ENCODE measurements at regions not wholly inside any gene's neighbourhood (a gene's known extent, or its start where the extent isn't known, plus 50 kb on each side); places are given as distances from the start of the nearest gene placed in this dataset.

DNA sequence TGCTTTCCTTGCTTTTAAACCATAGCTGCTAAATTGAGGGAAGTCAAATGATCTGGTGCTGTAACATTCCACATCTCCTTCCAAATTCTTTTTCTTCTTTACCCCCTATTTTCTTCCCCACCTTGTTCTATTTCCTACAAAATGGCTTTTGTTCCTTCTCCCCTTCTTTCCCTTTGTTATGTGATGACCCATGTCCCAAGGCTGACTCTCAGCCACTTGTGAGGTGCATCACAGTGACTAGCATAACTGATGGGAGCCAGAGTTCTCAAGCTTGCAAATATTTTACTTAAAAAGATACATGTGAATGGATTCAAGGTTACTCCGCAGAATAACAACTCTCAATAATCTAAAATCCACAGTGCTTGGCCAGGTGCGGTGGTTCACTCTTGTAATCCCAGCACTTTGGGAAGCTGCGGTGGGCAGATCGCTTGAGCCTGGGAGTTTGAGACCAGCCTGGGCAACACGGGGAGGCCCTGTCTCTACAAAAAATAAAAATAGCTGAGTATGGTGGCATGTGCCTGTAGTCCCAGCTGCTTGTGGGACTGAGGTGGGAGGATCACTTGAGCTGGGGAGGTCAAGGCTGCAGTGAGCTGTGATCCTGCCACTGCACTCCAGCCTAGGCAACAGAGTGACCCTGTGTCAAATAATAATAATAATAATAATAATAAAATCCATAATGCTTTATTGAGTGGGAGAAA, 100.1 kb upstream of the CERS6 start:
- H3K9me3 ChIP-seq (ENCODE audit: control insufficient read depth in 2 of 2, low read length in 2 of 2) = no peaks in the 10 kb centered on the region
- H3K27me3 ChIP-seq (ENCODE audit: control insufficient read depth in 1 of 2, insufficient read depth in 2 of 2, low read length in 2 of 2) = no peaks in the 10 kb centered on the region
- no peak overlapping the region for H3K27ac ChIP-seq (ENCODE audit: low read length)
- H3K4me3 ChIP-seq (ENCODE audit: low read length in 2 of 2) = no peak overlapping the region
- H3K4me1 ChIP-seq (ENCODE audit: control insufficient read depth, insufficient read depth, low read length) = no peaks in the 10 kb centered on the region
- no peak overlapping the region for H3K9ac ChIP-seq (ENCODE audit: low read length in 2 of 2)
- H3K36me3 ChIP-seq (ENCODE audit: control insufficient read depth in 2 of 2, insufficient read depth in 2 of 2, low read length in 2 of 2) = no peaks in the 10 kb centered on the region

DNA sequence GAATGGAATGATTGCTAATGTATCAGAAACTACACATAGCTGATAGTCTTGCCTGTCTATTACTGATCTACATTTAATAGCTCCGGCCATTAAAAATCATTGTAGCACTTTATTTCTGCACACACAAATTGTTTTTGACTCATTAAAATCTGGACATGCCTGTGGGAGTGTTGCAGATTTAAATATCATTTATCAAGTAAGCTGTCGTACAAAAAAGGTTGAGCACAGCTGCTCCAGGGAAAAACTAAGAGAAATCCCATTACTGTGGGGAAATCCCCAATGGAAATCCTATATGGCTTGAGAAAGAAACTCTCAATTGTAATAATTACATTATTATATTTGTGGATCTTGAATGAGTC, 99.6 kb upstream of the CERS6 start:
- H3K9me3 ChIP-seq (ENCODE audit: control insufficient read depth in 2 of 2, low read length in 2 of 2) = no peaks in the 10 kb centered on the region
- H3K27me3 ChIP-seq (ENCODE audit: control insufficient read depth in 1 of 2, insufficient read depth in 2 of 2, low read length in 2 of 2) = no peaks in the 10 kb centered on the region
- H3K4me3 ChIP-seq (ENCODE audit: low read length in 2 of 2) = no peak overlapping the region
- H3K27ac ChIP-seq (ENCODE audit: low read length) = no peak overlapping the region
- no peaks in the 10 kb centered on the region for H3K36me3 ChIP-seq (ENCODE audit: control insufficient read depth in 2 of 2, insufficient read depth in 2 of 2, low read length in 2 of 2)
- no peak overlapping the region for H3K9ac ChIP-seq (ENCODE audit: low read length in 2 of 2)
- no peaks in the 10 kb centered on the region for H3K4me1 ChIP-seq (ENCODE audit: control insufficient read depth, insufficient read depth, low read length)

DNA sequence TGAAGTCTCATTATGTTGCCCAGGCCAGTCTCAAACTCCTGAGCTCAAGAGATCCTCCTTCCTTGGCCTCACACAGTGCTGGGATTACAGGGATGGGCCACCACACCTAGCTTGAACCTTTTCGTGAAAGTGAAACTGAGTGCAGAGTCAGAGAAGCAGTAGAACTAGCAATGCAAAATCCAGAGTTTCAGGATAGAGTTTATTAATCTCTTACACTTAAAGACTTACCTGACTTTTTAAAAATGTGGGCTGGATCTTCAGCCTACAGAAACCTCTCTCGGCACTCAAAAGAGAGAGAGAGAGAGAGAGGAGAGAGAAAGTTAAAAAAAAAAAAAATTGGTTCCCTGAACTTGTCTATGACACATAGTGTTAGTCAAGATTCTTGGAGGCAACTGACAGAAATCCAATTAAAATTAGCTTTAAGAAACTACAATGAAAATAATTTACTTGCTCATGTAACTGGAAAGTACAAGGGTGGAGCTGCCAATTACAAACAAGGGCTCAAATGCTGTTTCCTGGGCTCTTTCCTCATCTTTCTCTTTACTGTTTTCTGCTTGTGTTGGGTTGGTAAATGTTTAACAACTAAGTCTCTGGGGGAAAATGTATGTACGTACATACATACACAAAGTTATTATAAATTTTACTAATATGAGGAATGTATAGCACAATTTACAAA, 98.1 kb upstream of the CERS6 start:
- no peaks in the 10 kb centered on the region for H3K36me3 ChIP-seq (ENCODE audit: control insufficient read depth in 2 of 2, insufficient read depth in 2 of 2, low read length in 2 of 2)
- no peak overlapping the region for H3K4me3 ChIP-seq (ENCODE audit: low read length in 2 of 2)
- no peaks in the 10 kb centered on the region for H3K27me3 ChIP-seq (ENCODE audit: control insufficient read depth in 1 of 2, insufficient read depth in 2 of 2, low read length in 2 of 2)
- H3K9ac ChIP-seq (ENCODE audit: low read length in 2 of 2) = no peak overlapping the region
- no peak overlapping the region for H3K27ac ChIP-seq (ENCODE audit: low read length)
- no peaks in the 10 kb centered on the region for H3K9me3 ChIP-seq (ENCODE audit: control insufficient read depth in 2 of 2, low read length in 2 of 2)
- no peaks in the 10 kb centered on the region for H3K4me1 ChIP-seq (ENCODE audit: control insufficient read depth, insufficient read depth, low read length)

DNA sequence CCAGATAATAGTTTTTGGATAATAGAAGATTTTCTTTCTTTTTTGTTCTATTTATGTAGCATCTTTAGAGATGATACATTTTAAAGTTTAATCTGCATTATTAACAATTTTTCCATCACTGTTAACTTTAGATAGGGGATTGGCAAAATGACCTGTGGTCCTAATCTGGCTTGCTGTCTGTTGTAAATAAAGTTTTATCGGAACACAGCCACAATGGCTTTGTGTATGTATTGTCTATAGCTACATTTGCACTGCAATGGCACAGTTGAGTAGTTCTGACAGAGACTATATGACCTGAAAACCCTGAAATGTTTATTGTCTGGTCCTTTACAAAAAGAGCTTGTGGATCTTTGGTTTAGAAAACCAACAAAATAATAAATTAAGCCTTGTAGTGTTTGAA, 97.0 kb upstream of the CERS6 start:
- Histone ChIP-seq H3K9me3 (ENCODE audit: control insufficient read depth in 2 of 2, low read length in 2 of 2) (no peaks in the 10 kb centered on the region), H3K9ac (ENCODE audit: low read length in 2 of 2) (no peak overlapping the region), H3K36me3 (ENCODE audit: control insufficient read depth in 2 of 2, insufficient read depth in 2 of 2, low read length in 2 of 2) (no peaks in the 10 kb centered on the region), H3K27me3 (ENCODE audit: control insufficient read depth in 1 of 2, insufficient read depth in 2 of 2, low read length in 2 of 2) (no peaks in the 10 kb centered on the region), H3K4me1 (ENCODE audit: control insufficient read depth, insufficient read depth, low read length) (no peaks in the 10 kb centered on the region), H3K27ac (ENCODE audit: low read length) (no peak overlapping the region), H3K4me3 (ENCODE audit: low read length in 2 of 2) (no peak overlapping the region)

DNA sequence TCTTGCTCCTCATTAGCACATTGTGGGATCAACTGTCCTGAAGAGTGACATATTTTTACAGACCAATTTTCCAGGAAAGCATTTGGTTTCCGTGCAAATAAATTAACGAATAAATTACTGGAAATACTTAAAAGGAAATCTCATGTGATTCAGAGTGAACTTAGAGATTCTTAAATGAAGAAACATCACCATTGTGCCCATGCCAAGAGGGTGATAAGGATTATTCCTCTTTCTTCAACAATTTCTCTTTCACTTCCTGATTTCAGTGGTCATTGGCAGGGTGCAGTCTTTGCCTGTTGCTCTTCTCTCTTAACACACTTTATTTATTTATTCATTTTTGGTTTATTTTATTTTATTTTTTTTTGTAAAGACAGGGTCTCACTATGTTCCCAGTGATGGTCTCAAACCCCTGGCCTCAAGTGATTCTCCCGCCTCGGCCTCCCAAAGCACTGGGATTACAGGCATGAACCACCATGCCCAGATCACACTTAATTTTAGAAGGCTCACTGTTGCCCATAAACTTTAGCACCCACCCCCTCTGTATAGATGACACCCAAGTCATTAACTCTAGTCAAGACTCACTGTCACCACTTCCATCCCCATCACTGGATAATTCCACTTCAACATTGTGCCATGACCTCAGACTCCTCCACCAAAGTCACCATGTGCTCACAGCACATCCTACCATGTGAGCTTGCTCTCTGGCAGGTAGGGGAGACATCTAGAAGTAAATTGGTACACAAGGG, 92.6 kb upstream of the CERS6 start:
- H3K27ac ChIP-seq (ENCODE audit: low read length) = no peak overlapping the region
- no peaks in the 10 kb centered on the region for H3K36me3 ChIP-seq (ENCODE audit: control insufficient read depth in 2 of 2, insufficient read depth in 2 of 2, low read length in 2 of 2)
- H3K4me3 ChIP-seq (ENCODE audit: low read length in 2 of 2) = no peak overlapping the region
- H3K9ac ChIP-seq (ENCODE audit: low read length in 2 of 2) = no peak overlapping the region
- H3K4me1 ChIP-seq (ENCODE audit: control insufficient read depth, insufficient read depth, low read length) = no peaks in the 10 kb centered on the region
- H3K27me3 ChIP-seq (ENCODE audit: control insufficient read depth in 1 of 2, insufficient read depth in 2 of 2, low read length in 2 of 2) = no peaks in the 10 kb centered on the region
- H3K9me3 ChIP-seq (ENCODE audit: control insufficient read depth in 2 of 2, low read length in 2 of 2) = no peaks in the 10 kb centered on the region

DNA sequence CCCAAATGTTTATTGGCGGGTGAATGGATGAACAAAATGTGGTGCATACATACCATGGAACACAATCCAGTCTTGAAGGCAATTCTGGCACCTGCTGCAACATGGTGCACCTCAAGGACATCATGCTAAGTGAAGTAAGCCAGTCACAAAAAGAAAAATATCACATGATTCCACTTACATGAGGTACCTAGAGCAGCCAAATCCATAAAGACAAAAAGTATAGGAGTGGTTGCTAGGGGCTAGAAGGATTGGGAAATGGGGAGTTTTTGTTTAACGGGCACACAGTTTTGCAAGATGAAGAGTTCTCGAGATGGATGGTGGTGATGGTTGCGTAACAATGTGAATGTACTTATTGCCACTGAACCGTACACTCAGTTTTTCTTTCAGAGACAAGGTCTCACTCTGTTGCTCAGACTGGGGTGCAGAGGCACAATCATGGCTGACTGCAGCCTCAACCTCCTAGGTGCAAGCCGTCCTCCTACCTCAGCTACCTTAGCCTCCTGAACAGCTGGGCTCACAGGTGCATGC, 90.9 kb upstream of the CERS6 start:
- H3K9me3 ChIP-seq (ENCODE audit: control insufficient read depth in 2 of 2, low read length in 2 of 2) = no peaks in the 10 kb centered on the region

DNA sequence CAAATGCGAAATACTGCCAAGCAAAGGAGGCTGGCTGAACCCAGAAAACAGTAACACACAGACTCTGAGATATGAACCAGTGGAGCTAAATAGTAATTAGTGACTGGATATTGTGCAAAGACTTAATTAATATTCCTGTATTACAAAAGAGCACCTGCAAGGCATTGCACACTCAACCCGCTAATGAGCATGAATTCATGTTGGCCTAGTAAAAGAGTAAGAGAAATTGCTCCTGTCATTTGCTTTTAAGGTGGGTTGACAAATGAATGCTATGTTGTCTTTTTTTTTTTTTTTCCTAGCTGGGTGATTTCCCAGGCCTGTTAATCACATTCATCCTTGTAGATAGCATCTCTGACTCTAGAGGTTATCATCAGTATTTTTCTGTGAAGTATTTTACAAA, 87.0 kb upstream of the CERS6 start:
- H3K27ac ChIP-seq (ENCODE audit: low read length) = no peak overlapping the region
- H3K9ac ChIP-seq (ENCODE audit: low read length in 2 of 2) = no peak overlapping the region
- no peaks in the 10 kb centered on the region for H3K36me3 ChIP-seq (ENCODE audit: control insufficient read depth in 2 of 2, insufficient read depth in 2 of 2, low read length in 2 of 2)
- no peaks in the 10 kb centered on the region for H3K27me3 ChIP-seq (ENCODE audit: control insufficient read depth in 1 of 2, insufficient read depth in 2 of 2, low read length in 2 of 2)
- no peak overlapping the region for H3K4me3 ChIP-seq (ENCODE audit: low read length in 2 of 2)
- H3K4me1 ChIP-seq (ENCODE audit: control insufficient read depth, insufficient read depth, low read length) = no peaks in the 10 kb centered on the region
- no peaks in the 10 kb centered on the region for H3K9me3 ChIP-seq (ENCODE audit: control insufficient read depth in 2 of 2, low read length in 2 of 2)

More for the DNA sequence above, 90.9 kb upstream of the CERS6 start:
- Histone ChIP-seq H3K4me3 (ENCODE audit: low read length in 2 of 2) (no peak overlapping the region), H3K4me1 (ENCODE audit: control insufficient read depth, insufficient read depth, low read length) (no peaks in the 10 kb centered on the region), H3K27ac (ENCODE audit: low read length) (no peak overlapping the region), H3K9ac (ENCODE audit: low read length in 2 of 2) (no peak overlapping the region), H3K27me3 (ENCODE audit: control insufficient read depth in 1 of 2, insufficient read depth in 2 of 2, low read length in 2 of 2) (no peaks in the 10 kb centered on the region), H3K36me3 (ENCODE audit: control insufficient read depth in 2 of 2, insufficient read depth in 2 of 2, low read length in 2 of 2) (no peaks in the 10 kb centered on the region)

DNA sequence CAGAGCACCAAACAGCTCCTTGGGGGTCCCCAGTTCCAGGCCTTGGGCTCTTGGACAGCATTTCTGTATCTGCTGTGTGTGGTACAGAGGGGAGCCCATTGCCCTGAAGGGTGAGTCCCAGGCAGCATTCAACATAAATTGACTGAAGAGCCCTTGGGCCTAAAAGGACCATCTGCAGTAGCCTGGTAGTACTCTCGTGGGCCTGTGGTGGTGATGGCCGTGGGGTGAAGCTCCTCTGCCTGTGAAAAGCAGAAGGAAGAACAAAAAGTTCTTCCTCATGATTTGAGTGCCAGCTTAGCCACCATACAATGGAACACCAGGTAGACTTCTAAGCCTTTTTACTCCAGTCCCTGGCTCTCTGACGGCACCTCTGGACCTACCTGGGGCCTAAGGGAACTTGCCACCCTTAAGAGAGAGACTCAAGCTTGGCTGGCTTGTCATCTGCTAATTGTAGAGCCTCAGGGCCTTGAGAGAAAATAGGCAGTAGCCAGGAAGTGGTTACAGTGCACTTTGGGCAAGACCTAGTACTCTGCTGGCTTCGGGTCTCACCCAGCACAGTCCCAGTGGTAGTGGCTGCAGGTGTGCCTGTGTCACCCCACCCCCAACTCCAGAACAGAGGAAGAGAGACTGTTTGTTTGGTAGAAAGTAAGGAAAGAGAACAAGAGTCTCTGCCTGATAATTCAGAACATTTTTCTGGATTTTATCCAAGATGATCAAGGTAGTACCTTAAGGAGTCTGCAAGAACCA, 84.6 kb upstream of the CERS6 start:
- Histone ChIP-seq H3K36me3 (ENCODE audit: control insufficient read depth in 2 of 2, insufficient read depth in 2 of 2, low read length in 2 of 2) (no peaks in the 10 kb centered on the region), H3K9me3 (ENCODE audit: control insufficient read depth in 2 of 2, low read length in 2 of 2) (no peaks in the 10 kb centered on the region), H3K27me3 (ENCODE audit: control insufficient read depth in 1 of 2, insufficient read depth in 2 of 2, low read length in 2 of 2) (no peaks in the 10 kb centered on the region), H3K27ac (ENCODE audit: low read length) (no peak overlapping the region), H3K4me1 (ENCODE audit: control insufficient read depth, insufficient read depth, low read length) (no peaks in the 10 kb centered on the region), H3K4me3 (ENCODE audit: low read length in 2 of 2) (no peak overlapping the region), H3K9ac (ENCODE audit: low read length in 2 of 2) (no peak overlapping the region)

DNA sequence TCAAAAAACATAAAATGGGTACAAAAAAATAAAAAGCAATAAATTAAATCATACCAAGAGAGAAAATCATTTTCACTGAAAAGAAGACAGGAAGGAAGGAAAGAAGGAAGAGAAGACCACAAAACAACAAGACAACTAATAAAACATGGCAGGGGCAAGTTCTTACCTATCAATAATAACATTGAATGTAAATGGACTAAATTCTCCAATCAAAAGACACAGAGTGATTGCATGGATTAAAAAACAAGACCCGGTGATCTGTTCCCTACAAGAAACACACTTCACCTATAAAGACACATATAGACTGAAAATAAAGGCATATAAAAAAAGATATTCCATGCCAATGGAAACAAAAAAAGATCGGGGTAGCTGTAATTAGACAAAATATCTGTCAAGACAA, 82.6 kb upstream of the CERS6 start:
- Histone ChIP-seq H3K4me3 (ENCODE audit: low read length in 2 of 2) (no peak overlapping the region), H3K36me3 (ENCODE audit: control insufficient read depth in 2 of 2, insufficient read depth in 2 of 2, low read length in 2 of 2) (no peaks in the 10 kb centered on the region), H3K27ac (ENCODE audit: low read length) (no peak overlapping the region), H3K27me3 (ENCODE audit: control insufficient read depth in 1 of 2, insufficient read depth in 2 of 2, low read length in 2 of 2) (no peaks in the 10 kb centered on the region), H3K9ac (ENCODE audit: low read length in 2 of 2) (no peak overlapping the region), H3K9me3 (ENCODE audit: control insufficient read depth in 2 of 2, low read length in 2 of 2) (no peaks in the 10 kb centered on the region), H3K4me1 (ENCODE audit: control insufficient read depth, insufficient read depth, low read length) (no peaks in the 10 kb centered on the region)

DNA sequence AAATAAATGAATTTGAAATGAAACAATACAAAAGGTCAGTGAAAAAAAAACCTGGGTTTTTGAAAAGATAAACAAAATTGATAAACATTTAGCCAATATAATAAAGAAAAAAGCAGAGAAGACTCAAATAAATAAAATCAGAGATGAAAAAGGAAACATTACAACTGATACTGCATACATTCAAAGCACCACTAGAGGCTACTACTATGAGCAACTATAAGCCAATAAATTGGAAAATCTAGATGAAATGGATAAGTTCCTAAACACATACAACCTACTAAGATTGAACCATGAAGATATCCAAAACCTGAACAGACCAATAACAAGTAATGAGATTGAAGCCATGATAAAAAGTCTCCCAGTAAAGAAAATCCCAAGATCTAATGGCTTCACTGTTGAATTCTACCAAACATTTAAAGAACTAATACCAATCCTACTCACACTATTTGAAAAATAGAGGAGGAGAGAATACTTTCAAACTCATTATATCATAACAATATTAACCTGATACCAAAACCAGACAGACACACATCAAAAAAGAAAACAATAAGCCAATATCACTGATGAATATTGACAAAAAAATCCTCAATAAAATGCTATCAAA, 80.8 kb upstream of the CERS6 start:
- no peak overlapping the region for H3K9ac ChIP-seq (ENCODE audit: low read length in 2 of 2)
- H3K4me3 ChIP-seq (ENCODE audit: low read length in 2 of 2) = no peak overlapping the region
- H3K9me3 ChIP-seq (ENCODE audit: control insufficient read depth in 2 of 2, low read length in 2 of 2) = no peaks in the 10 kb centered on the region
- H3K27me3 ChIP-seq (ENCODE audit: control insufficient read depth in 1 of 2, insufficient read depth in 2 of 2, low read length in 2 of 2) = no peaks in the 10 kb centered on the region
- no peaks in the 10 kb centered on the region for H3K36me3 ChIP-seq (ENCODE audit: control insufficient read depth in 2 of 2, insufficient read depth in 2 of 2, low read length in 2 of 2)
- H3K27ac ChIP-seq (ENCODE audit: low read length) = no peak overlapping the region
- no peaks in the 10 kb centered on the region for H3K4me1 ChIP-seq (ENCODE audit: control insufficient read depth, insufficient read depth, low read length)

Measured in stomach smooth muscle (tissue), 2 donors.